Mammary epithelial cell (primary cell): ENCODE measurements at regions not wholly inside any gene's neighbourhood (a gene's known extent, or its start where the extent isn't known, plus 50 kb on each side); places are given as distances from the start of the nearest gene placed in this dataset.

Experiments used
- EZH2 ChIP-seq: IDR thresholded peaks from 2 replicates; pipeline ENCODE4 v1.6.1; 2012; ENCODE audit warnings: low read length, inconsistent platforms, borderline replicate concordance
- TF ChIP-seq, protein P1 (sequence below), 2 donors: IDR thresholded peaks in 1 of 2; conservative IDR thresholded peaks in 1 of 2; 2 replicates each; pipeline ENCODE4 v1.5.1; 2011 to 2012; ENCODE audit warnings: inconsistent platforms in 2 of 2, low read length in 2 of 2, mild to moderate bottlenecking in 2 of 2, control low read depth in 1 of 2, low read depth in 1 of 2; ENCODE audit not compliant: insufficient read depth in 1 of 2; ENCODE audit errors: extremely low read depth in 1 of 2

DNA sequence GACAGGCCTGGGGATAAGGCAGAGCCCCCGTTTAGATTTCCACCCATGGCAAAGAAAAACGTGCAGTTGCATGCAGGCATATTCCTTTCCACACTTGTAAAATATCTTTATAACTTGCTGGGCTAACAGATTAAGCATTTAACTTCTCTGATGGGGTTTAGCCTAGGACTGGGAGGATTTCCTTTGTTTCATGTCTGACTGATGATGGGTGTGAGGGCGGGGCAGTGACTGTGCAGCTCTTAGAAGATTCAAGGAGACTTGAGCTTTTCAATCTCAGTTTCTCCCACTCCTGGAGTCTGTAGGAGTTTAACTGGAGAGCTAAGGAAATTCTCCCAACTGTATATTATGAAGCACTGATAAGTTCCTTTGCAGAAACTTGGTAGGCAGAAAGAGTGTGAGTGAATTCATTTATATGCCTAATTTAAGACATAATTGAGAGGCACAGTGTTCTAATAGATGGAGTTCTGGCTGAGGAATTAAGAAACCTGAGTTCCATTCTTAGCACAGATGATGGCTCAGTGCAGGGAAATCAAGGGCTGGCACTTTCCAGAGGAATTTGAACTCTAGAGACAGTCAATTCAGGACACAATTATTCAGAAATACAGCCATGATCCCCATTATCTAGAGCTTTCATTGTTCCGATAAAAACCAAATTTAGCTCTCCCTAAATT is 214.6 kb upstream of the CNR1 start:
- TF ChIP-seq, protein P1, sequence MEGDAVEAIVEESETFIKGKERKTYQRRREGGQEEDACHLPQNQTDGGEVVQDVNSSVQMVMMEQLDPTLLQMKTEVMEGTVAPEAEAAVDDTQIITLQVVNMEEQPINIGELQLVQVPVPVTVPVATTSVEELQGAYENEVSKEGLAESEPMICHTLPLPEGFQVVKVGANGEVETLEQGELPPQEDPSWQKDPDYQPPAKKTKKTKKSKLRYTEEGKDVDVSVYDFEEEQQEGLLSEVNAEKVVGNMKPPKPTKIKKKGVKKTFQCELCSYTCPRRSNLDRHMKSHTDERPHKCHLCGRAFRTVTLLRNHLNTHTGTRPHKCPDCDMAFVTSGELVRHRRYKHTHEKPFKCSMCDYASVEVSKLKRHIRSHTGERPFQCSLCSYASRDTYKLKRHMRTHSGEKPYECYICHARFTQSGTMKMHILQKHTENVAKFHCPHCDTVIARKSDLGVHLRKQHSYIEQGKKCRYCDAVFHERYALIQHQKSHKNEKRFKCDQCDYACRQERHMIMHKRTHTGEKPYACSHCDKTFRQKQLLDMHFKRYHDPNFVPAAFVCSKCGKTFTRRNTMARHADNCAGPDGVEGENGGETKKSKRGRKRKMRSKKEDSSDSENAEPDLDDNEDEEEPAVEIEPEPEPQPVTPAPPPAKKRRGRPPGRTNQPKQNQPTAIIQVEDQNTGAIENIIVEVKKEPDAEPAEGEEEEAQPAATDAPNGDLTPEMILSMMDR (conservative IDR thresholded peaks at IDR 0.05 in 1 of 2, IDR thresholded peaks at IDR 0.05 in 1 of 2; ENCODE audit: extremely low read depth in 1 of 2, insufficient read depth in 1 of 2, low read depth in 1 of 2, low read length in 2 of 2), result no peak
- TF ChIP-seq EZH2, result no peak
